Panc1 (cell line): ENCODE measurements at regions not wholly inside any gene's neighbourhood (a gene's known extent, or its start where the extent isn't known, plus 50 kb on each side); places are given as distances from the start of the nearest gene placed in this dataset.

Source experiments
- POLR2AphosphoS5 ChIP-seq: IDR thresholded peaks from 2 replicates; pipeline ENCODE4 v1.6.1; 2012; ENCODE audit warnings: mild to moderate bottlenecking, low read depth, low read length, moderate library complexity
- SIN3A ChIP-seq: IDR thresholded peaks from 2 replicates; pipeline ENCODE4 v1.6.1; 2012; ENCODE audit warnings: low read depth, mild to moderate bottlenecking, low read length, moderate library complexity, borderline replicate concordance; ENCODE audit not compliant: insufficient read depth
- TCF7L2 ChIP-seq: IDR thresholded peaks from 2 replicates; pipeline ENCODE4 v1.6.1; 2011; ENCODE audit warnings: mild to moderate bottlenecking, low read depth, low read length, inconsistent platforms
- TF ChIP-seq, protein P1 (sequence below): fragments of 450-650 bp; IDR thresholded peaks from 2 replicates; pipeline ENCODE4 v1.5.1; 2017; ENCODE audit warnings: mild to moderate bottlenecking
- TF ChIP-seq, protein P2 (sequence below), 2 experiments: IDR thresholded peaks; 2 replicates each; pipeline ENCODE4 v1.6.1; 2011 to 2012; ENCODE audit warnings: low read depth in 2 of 2, control low read depth in 1 of 2, low read length in 1 of 2, mild to moderate bottlenecking in 1 of 2, moderate library complexity in 1 of 2; ENCODE audit not compliant: insufficient read depth in 1 of 2

DNA sequence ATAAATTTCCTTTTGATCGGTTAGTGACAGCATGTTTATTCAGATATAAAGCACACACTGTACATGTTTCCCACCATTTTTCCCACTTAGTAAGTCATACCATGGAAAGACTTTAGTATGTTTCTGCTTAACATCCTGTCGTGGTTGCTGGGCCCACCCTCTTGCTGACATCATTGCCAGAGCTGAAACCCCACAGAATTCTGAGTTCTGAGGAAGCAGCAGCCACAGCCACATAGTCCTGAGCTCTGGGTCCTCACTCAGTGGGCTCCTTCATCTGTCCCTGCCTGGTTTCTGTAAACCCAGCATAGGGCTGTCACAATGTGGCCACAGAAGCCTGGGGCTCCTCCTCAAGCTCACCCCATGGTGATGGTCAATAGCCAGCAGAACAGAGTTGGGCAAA, 441.5 kb downstream of the ENC1 start:
- TF ChIP-seq POLR2AphosphoS5: no peak
- TF ChIP-seq, protein P1, sequence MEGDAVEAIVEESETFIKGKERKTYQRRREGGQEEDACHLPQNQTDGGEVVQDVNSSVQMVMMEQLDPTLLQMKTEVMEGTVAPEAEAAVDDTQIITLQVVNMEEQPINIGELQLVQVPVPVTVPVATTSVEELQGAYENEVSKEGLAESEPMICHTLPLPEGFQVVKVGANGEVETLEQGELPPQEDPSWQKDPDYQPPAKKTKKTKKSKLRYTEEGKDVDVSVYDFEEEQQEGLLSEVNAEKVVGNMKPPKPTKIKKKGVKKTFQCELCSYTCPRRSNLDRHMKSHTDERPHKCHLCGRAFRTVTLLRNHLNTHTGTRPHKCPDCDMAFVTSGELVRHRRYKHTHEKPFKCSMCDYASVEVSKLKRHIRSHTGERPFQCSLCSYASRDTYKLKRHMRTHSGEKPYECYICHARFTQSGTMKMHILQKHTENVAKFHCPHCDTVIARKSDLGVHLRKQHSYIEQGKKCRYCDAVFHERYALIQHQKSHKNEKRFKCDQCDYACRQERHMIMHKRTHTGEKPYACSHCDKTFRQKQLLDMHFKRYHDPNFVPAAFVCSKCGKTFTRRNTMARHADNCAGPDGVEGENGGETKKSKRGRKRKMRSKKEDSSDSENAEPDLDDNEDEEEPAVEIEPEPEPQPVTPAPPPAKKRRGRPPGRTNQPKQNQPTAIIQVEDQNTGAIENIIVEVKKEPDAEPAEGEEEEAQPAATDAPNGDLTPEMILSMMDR: no peak
- TF ChIP-seq, protein P2, sequence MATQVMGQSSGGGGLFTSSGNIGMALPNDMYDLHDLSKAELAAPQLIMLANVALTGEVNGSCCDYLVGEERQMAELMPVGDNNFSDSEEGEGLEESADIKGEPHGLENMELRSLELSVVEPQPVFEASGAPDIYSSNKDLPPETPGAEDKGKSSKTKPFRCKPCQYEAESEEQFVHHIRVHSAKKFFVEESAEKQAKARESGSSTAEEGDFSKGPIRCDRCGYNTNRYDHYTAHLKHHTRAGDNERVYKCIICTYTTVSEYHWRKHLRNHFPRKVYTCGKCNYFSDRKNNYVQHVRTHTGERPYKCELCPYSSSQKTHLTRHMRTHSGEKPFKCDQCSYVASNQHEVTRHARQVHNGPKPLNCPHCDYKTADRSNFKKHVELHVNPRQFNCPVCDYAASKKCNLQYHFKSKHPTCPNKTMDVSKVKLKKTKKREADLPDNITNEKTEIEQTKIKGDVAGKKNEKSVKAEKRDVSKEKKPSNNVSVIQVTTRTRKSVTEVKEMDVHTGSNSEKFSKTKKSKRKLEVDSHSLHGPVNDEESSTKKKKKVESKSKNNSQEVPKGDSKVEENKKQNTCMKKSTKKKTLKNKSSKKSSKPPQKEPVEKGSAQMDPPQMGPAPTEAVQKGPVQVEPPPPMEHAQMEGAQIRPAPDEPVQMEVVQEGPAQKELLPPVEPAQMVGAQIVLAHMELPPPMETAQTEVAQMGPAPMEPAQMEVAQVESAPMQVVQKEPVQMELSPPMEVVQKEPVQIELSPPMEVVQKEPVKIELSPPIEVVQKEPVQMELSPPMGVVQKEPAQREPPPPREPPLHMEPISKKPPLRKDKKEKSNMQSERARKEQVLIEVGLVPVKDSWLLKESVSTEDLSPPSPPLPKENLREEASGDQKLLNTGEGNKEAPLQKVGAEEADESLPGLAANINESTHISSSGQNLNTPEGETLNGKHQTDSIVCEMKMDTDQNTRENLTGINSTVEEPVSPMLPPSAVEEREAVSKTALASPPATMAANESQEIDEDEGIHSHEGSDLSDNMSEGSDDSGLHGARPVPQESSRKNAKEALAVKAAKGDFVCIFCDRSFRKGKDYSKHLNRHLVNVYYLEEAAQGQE (IDR thresholded peaks at IDR 0.05; ENCODE audit: insufficient read depth in 1 of 2, low read depth in 2 of 2, low read length in 1 of 2): no peak
- TF ChIP-seq TCF7L2: no peak
- TF ChIP-seq SIN3A: no peak
